ENCODE measurements at regions not wholly inside any gene's neighbourhood (a gene's known extent, or its start where the extent isn't known, plus 50 kb on each side); places are given as distances from the start of the nearest gene placed in this dataset.

- TF ChIP-seq EZH2phosphoT487 (IDR thresholded peaks at IDR 0.05; ENCODE audit: insufficient read depth, low read depth), result no peak
- no peak for TF ChIP-seq EZH2 (IDR thresholded peaks at IDR 0.05; ENCODE audit: insufficient read depth, poor library complexity, severe bottlenecking)
Observed at GRCh38 chr5:131079232-131079631, 85.8 kb downstream of the HINT1 start.

Data from GM23248 (cell line).